ENCODE measurements at regions not wholly inside any gene's neighbourhood (a gene's known extent, or its start where the extent isn't known, plus 50 kb on each side); places are given as distances from the start of the nearest gene placed in this dataset.

GRCh38 chr7:85713171-85713570 is 526.3 kb upstream of the SEMA3D start:
- TF ChIP-seq CTCF (IDR thresholded peaks at IDR 0.05; ENCODE audit: low read depth, low read length, missing input control) = no peak
- no peak for TF ChIP-seq EGR1 (IDR thresholded peaks at IDR 0.05; ENCODE audit: low read depth in 2 of 2)
- no peak for TF ChIP-seq MAX (IDR thresholded peaks at IDR 0.05)
- TF ChIP-seq JUND (IDR thresholded peaks at IDR 0.05) = no peak
- TF ChIP-seq ZBTB33 (IDR thresholded peaks at IDR 0.05) = no peak
- no peak for TF ChIP-seq RAD21 (IDR thresholded peaks at IDR 0.05)
- TF ChIP-seq ATF3 (IDR thresholded peaks at IDR 0.05) = no peak
- no peak for TF ChIP-seq TAF1 (conservative IDR thresholded peaks at IDR 0.05)
- no peak for TF ChIP-seq GABPA (IDR thresholded peaks at IDR 0.05 in 1 of 2, conservative IDR thresholded peaks at IDR 0.05 in 1 of 2)
- no peak for TF ChIP-seq SP1 (IDR thresholded peaks at IDR 0.05)
- no peak for TF ChIP-seq REST (IDR thresholded peaks at IDR 0.05)

All from liver (tissue), 3 donors.